KOPT-K1 (cell line): ENCODE measurements at regions not wholly inside any gene's neighbourhood (a gene's known extent, or its start where the extent isn't known, plus 50 kb on each side); places are given as distances from the start of the nearest gene placed in this dataset.

Source experiments
- H3K27ac ChIP-seq: fragments of 200-600 bp; sonication (generic); 2 replicates; pipeline ENCODE4 v1.5.1; 2016; ENCODE audit warnings: antibody characterized with exemption, mild to moderate bottlenecking, low read depth, low read length; ENCODE audit not compliant: poor library complexity, severe bottlenecking
- H3K36me3 ChIP-seq: fragments of 200-600 bp; sonication (generic); 2 replicates; pipeline ENCODE4 v1.5.1; 2017; ENCODE audit warnings: antibody characterized with exemption, mild to moderate bottlenecking, low read length, moderate library complexity; ENCODE audit not compliant: insufficient read depth
- H3K9me3 ChIP-seq: fragments of 200-600 bp; sonication (generic); 2 replicates; pipeline ENCODE4 v1.5.1; 2017; ENCODE audit warnings: antibody characterized with exemption, low read length, mild to moderate bottlenecking; ENCODE audit not compliant: insufficient read depth, poor library complexity, severe bottlenecking

DNA sequence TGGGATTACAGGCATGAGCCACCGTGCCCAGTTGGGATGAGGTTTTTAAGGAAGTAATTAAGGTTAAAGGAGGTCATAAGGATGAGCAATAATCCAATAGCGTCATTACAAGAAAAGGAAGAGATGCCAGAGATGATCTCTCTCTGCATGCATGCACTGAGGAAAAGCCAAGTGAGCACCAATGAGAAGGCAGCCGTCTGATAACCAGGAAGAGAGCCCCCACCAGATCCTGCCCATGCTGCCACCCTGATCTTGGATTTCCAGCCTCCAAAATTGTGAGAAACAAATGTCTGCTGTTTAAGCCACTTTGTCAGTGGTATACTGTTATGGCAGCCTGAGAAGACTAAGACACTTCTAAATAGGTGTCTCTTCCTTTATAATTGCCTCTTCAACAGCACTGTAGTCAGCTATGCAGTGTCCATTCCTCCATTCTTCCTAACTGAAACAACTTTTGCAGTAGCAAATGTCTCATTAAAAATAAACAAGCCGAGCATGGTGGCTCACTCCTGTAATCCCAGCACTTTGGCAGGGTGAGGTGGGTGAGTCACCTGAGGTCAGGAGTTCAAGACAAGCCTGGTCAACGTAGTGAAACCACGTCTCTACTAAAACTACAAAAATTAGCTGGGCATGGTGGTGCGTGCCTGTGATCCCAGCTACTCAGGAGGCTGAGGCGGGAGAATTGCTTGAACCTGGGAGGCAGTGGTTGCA lies 216.2 kb upstream of the RUNX1 start:
- Histone ChIP-seq H3K36me3 (no peaks in the 10 kb centered on the region), H3K27ac (no peak overlapping the region), H3K9me3 (peaks cover 6% of the 10 kb centered on the region)

DNA sequence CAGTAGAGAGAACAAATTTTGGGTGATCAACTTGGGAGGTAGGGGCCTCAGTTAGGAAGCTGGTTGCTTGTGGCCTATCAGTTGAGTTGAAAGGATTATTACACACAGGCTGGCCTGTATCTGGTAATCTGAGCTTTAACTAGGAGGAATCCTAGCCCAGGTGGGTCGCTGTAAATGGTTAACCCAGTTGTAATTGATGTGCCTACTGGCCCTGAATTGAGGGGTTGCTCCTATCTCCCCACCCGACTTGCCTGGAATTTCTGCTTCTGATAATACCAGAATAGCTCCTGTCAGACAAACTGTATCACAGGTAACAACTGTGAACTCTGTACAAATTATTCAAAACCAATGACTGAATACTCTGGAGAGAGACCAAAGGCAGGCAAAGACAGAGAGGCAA lies 210.4 kb upstream of the RUNX1 start:
- Histone ChIP-seq H3K9me3 (peaks cover 6% of the 10 kb centered on the region), H3K27ac (no peak overlapping the region)

DNA sequence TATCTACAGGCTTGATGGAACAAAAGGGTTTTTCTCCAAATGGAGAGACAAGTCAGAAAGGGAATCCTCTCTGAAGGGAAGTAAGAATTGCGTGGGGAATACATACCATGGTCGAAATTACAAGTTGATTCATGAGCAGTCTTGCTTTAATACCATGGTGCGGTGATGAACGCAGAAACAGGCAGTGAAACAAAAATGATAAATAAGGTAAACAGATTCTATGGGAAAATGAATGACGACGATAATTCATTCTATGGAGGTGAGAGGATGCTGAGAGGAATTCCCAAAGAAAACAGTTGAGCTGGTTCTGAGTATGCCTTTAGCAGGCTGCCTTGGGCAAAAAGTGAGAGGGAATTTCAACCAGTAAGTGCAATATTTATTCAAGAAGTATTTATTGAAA lies 209.4 kb upstream of the RUNX1 start:
- peaks cover 6% of the 10 kb centered on the region for H3K9me3 ChIP-seq
- H3K27ac ChIP-seq = no peak overlapping the region
- H3K36me3 ChIP-seq = no peaks in the 10 kb centered on the region

More for the DNA sequence above, 210.4 kb upstream of the RUNX1 start:
- no peaks in the 10 kb centered on the region for H3K36me3 ChIP-seq

DNA sequence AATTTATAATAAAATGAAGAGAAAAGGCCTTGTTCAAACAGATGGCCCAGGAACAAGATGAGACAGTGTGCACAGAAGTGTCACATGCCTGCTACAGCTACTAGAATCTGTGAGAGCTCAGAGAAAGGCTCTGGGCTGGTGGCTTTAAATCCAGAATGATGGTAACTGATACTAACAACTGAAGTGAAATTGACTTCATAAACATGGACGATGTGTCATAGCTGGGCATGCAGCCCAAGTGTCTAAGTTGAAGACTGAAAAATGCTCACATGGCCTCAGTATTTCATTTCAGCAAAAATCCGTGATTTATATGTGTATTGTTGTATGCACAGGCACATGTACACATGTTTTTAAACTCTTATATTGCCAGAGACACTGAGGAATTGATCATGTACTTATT lies 208.3 kb upstream of the RUNX1 start:
- Histone ChIP-seq H3K27ac (no peak overlapping the region), H3K36me3 (no peaks in the 10 kb centered on the region), H3K9me3 (peaks cover 6% of the 10 kb centered on the region)

DNA sequence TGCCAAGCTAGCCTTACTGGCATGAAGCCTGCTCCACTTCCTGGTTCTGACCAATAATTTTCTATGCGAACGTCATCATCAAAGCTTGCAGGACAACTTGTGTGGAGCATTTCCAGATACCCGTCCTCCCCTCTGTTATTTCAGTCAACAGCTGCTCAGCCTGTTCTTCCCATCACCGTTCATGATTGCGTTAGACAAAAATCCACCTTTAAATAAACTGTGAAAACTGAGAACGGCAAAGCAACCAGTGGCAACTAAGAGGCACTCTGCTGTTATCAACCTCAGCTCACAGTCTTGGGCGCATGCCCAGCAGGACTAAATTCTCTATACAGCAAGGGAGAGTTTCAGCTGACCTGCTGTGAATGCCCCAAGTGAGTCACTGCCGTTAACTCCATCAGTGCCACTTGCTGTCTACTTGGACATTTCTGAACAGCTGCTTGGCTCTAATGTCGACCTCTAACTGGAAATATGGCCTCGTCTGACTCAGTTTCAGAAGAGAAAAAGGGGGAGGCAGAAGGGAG lies 207.4 kb upstream of the RUNX1 start:
- H3K27ac ChIP-seq = no peak overlapping the region
- H3K36me3 ChIP-seq = no peaks in the 10 kb centered on the region
- H3K9me3 ChIP-seq = peaks cover 7% of the 10 kb centered on the region

DNA sequence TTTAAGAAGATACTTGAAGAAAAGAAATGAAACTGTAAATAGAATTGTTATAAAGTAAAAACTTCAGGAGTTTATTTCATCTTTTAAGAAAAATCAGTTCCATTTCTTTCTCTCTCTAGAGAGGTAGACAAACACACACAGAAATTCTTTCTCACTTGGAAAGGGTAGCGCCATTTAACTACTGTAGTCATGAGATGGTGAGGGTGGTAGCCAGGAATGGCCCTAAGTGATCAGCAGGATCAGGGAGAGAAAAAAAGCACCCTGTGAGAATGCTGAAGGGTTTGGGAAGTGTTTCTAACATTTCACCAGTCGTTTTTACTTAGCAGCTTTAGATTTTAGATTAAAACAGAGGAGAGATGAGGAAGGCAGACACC lies 205.7 kb upstream of the RUNX1 start:
- Histone ChIP-seq H3K27ac (no peak overlapping the region), H3K36me3 (no peaks in the 10 kb centered on the region), H3K9me3 (peaks cover 19% of the 10 kb centered on the region)

DNA sequence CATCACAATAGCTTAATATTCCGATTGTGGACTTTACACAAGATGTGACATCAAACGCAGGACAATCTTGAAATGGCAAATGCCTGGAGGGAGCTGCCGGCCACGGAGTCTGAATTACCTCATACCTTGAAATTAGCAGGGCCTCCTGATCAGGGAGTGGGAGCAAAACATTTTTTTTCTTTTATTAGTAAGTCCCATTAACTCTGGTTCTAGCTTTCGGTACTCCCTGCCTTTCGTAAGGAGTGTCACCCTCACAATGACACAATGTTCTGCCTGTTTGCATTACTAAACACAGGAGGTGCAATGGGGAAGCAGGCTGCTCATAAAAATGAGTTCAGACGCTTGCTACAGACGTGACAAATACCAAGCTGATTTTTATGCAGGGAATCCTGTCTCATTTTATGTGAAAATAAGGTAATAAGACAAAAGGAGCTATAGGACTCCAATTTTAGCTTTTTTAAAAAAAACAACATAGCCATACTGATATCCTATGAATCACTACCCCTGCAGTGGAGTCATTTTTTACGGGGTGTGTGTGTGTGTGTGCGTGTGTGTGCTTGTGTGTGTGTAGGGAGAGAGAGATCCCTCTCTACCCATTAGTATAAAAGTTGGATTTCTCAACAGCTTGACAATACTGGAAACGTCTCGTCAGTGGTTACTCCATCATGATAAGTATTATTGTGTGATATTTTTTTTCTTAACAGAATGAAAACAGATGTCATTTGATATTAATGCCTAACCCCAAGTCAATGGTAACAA lies 205.1 kb upstream of the RUNX1 start:
- H3K27ac ChIP-seq = no peak overlapping the region
- H3K36me3 ChIP-seq = no peaks in the 10 kb centered on the region
- H3K9me3 ChIP-seq = peaks cover 23% of the 10 kb centered on the region

DNA sequence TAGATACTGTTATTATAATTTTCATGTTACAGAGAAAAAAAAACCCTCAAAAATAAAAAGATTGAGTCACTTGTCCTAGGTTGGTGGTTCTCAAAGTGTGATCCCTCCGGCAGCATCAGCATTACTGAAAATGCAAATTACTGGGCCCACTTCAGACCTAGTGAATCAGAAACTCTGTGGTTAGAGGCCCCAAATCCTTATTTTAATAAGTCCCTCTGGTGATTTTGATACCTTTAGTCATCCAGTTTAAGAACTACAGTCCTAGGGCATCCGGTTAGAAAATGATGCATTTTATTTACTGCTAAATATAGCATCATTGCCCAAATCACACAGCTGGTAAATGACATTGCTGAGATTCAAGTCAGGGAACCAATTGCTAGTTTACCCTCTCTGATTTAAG lies 203.7 kb upstream of the RUNX1 start:
- Histone ChIP-seq H3K9me3 (peaks cover 23% of the 10 kb centered on the region), H3K36me3 (no peaks in the 10 kb centered on the region), H3K27ac (no peak overlapping the region)

DNA sequence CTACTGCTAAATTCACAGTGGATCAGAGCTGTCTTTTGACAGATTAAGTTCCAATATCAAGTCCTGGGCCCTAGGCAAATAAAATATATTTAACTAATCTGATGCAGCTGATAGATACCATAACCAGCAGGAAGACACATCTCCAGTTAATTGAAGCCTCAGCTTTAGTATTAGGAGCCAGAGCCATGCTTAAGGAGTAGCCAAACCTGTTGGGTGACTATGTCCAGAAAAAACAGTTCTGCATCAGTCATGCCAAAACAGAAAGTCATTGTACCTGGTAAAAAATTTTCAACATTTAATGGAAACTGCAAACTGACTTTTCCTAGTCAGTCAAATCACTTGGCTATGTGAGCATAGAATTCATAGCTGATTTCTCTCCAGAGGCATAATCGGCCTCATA lies 200.5 kb upstream of the RUNX1 start:
- H3K9me3 ChIP-seq = peaks cover 23% of the 10 kb centered on the region
- H3K36me3 ChIP-seq = no peaks in the 10 kb centered on the region
- H3K27ac ChIP-seq = no peak overlapping the region

DNA sequence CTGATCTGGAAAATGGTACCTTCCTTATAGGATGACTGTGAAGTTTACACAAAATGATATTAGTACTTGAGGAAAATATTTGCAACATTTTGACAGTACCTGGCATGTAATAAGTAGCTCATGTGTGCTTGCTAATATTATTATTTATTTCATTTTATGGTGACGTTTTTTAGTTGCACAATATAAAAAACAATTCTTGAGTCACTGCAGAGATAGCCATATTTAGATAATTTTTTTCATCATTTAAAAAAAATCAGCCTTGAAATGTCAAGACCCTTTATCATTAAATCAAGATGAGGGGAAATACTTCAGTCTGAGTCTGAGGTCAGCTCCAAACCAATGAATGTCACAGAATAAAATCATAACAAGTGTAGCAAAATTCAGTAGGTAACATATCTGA lies 196.8 kb upstream of the RUNX1 start:
- H3K9me3 ChIP-seq = peaks cover 14% of the 10 kb centered on the region
- H3K36me3 ChIP-seq = no peaks in the 10 kb centered on the region
- no peak overlapping the region for H3K27ac ChIP-seq

DNA sequence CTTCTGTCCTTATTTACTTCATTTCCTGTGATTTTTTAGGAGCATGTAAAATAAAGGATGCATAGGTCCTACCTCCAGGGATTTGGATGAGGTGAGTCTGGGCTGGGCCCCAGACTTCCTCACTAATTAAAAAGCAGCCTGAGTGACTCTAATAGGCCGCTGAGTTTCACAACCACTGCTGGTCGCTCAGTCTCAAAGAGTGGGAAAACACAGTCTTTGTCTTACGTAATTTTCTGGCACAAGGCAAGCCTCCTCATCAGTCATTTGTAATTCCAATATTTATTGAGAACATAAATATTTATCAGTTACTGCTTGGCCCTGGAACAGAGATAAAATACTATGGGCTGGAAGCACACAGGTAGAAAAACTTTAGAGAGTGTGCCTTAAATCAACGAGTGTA lies 195.4 kb upstream of the RUNX1 start:
- no peak overlapping the region for H3K27ac ChIP-seq
- H3K9me3 ChIP-seq = peaks cover under 1% of the 10 kb centered on the region
- H3K36me3 ChIP-seq = no peaks in the 10 kb centered on the region

DNA sequence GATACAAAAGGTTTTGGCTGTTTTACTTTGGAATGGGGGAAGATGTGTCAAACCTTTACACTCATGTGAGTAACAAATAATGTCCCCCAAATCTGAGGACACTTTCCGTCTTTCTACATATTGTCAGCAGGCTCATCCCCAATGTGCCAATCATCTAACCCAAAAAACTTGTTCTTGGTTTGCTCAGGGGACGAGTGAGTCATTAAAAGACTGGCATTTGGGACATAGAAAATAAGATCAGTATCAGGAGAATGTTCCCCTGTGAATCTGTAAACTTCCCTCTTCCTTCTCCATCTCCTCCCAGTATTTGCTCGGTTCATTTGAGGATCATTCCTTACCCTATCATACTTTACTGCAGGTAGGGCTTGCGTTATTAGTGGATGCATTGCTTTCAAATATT lies 194.1 kb upstream of the RUNX1 start:
- Histone ChIP-seq H3K36me3 (no peaks in the 10 kb centered on the region), H3K27ac (no peak overlapping the region), H3K9me3 (no peaks in the 10 kb centered on the region)

DNA sequence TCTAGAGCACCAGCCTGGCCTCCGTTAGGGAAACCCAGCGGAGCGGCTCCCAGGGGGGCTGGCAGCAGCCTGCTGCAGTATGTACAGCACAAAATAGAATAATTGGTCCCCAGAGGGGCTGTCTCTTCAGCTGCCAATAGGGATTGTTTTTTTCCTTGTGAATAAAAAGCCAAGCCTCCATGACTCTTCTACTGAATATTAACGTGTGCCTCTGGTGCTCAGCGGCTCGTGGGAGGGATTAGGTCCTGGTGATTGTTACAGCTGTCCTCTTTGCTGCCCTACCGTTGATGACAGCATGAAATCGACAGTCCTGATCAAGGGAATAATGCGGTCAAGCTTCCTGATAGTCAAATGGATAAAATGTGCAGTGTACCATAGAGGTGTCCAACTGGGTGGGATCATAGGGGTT lies 190.7 kb upstream of the RUNX1 start:
- Histone ChIP-seq H3K27ac (no peak overlapping the region), H3K9me3 (peaks cover 22% of the 10 kb centered on the region), H3K36me3 (no peaks in the 10 kb centered on the region)

DNA sequence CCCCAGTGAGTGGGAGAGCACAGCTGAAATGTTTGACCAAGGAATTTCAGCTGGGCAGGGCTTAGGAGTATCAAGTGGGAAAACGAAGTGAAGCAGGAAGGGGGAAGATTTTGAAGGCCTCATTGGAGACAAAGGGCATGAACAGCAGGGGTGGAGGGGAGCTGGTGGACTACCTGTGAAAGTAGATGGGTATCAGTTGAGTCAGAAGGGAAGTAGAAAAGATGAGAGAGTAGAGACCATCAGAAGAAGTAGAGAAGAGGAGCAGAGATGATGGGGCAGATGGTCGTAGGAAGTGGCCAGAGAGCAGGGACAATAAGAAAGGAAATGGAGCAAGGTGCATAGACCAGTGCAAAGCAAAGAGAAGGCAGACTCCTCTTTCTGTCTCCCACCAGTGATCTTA lies 189.0 kb upstream of the RUNX1 start:
- H3K27ac ChIP-seq = no peak overlapping the region
- H3K36me3 ChIP-seq = no peaks in the 10 kb centered on the region

DNA sequence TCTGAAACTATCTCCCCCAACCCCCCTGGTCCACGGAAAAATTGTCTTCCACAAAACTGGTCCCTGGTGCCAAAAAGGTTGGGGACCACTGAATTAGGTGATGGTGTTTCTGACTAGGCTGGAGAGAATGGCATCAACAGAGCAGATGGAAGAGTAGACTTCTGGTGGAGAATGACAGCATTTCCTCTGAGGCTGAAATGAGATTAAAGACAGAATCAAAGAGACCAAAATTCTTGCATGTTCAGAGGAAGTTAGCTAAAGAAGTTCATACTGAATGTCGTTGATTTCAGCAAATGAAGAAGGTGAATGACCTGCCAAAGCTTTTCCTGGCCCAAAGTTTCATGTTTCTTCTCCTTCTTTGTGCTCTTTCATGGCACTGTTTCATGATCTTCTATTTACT lies 188.2 kb upstream of the RUNX1 start:
- H3K27ac ChIP-seq = no peak overlapping the region
- H3K36me3 ChIP-seq = no peaks in the 10 kb centered on the region
- H3K9me3 ChIP-seq = peaks cover 22% of the 10 kb centered on the region

More for the DNA sequence above, 189.0 kb upstream of the RUNX1 start:
- H3K9me3 ChIP-seq = peaks cover 22% of the 10 kb centered on the region

DNA sequence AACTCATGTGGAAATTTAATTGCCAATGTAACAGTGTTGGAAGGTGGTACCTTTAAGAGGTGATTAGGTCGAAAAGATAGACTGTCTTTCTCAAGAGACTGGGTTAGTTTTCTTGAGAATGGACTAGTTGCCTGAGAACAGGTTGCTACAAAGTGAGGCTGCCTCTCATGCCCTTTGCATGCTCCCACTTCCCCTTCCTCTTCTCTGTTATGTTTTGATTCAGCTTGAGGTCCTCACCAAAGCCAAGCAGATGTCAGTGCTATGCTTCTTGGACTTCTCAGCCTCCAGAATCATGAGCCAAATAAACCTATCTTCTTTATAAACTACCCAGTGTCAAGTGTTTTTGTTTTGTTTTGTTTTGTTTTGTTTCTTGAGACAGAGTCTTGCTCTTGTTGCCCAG lies 187.0 kb upstream of the RUNX1 start:
- Histone ChIP-seq H3K9me3 (peaks cover 22% of the 10 kb centered on the region), H3K27ac (no peak overlapping the region), H3K36me3 (no peaks in the 10 kb centered on the region)
